ENCODE measurements at regions not wholly inside any gene's neighbourhood (a gene's known extent, or its start where the extent isn't known, plus 50 kb on each side); places are given as distances from the start of the nearest gene placed in this dataset.

DNA sequence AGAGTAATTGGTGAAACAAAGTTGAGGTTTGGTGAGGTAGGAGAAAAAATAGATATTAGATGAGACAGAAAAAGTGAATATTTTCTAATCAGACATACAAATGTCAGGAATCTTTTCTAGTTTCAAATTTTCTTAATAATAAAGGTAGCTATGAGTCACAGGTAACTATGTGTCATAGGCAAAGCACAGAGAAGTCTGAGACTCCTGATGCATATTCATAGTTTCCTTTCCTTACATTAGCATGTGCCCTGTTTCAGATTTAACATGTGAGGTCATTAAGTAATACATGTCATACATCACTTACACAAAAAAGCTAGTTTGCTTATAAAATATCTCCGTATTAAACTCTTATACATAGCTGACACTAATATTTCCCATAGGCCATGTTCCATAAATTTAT, 1141.3 kb upstream of the PCDH20 start:
- TF ChIP-seq, protein P1, sequence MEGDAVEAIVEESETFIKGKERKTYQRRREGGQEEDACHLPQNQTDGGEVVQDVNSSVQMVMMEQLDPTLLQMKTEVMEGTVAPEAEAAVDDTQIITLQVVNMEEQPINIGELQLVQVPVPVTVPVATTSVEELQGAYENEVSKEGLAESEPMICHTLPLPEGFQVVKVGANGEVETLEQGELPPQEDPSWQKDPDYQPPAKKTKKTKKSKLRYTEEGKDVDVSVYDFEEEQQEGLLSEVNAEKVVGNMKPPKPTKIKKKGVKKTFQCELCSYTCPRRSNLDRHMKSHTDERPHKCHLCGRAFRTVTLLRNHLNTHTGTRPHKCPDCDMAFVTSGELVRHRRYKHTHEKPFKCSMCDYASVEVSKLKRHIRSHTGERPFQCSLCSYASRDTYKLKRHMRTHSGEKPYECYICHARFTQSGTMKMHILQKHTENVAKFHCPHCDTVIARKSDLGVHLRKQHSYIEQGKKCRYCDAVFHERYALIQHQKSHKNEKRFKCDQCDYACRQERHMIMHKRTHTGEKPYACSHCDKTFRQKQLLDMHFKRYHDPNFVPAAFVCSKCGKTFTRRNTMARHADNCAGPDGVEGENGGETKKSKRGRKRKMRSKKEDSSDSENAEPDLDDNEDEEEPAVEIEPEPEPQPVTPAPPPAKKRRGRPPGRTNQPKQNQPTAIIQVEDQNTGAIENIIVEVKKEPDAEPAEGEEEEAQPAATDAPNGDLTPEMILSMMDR (IDR thresholded peaks at IDR 0.05): no peak
- TF ChIP-seq POLR2A (IDR thresholded peaks at IDR 0.05): no peak
- no peak for TF ChIP-seq POLR2AphosphoS5 (IDR thresholded peaks at IDR 0.05)
- no peak for TF ChIP-seq EP300 (IDR thresholded peaks at IDR 0.05)

Measured in gastroesophageal sphincter (tissue), 3 donors.